Esophagus squamous epithelium (tissue), 4 donors: ENCODE measurements at regions not wholly inside any gene's neighbourhood (a gene's known extent, or its start where the extent isn't known, plus 50 kb on each side); places are given as distances from the start of the nearest gene placed in this dataset.

Source experiments
- CTCF ChIP-seq, 6 experiments: fragments of 450-650 bp in 4 of 6; fragments of 200-600 bp in 2 of 6; sonication (generic) in 2 of 6; IDR thresholded peaks; one replicate each; pipeline ENCODE4 v1.5.1; 2016 to 2019; ENCODE audit warnings: antibody characterized with exemption in 6 of 6, mild to moderate bottlenecking in 4 of 6, moderate library complexity in 4 of 6
- POLR2A ChIP-seq, 4 donors: fragments of 450-650 bp; IDR thresholded peaks; one replicate each; pipeline ENCODE4 v1.6.1; 2017; ENCODE audit warnings: antibody characterized with exemption in 4 of 4, mild to moderate bottlenecking in 4 of 4, moderate library complexity in 3 of 4

DNA sequence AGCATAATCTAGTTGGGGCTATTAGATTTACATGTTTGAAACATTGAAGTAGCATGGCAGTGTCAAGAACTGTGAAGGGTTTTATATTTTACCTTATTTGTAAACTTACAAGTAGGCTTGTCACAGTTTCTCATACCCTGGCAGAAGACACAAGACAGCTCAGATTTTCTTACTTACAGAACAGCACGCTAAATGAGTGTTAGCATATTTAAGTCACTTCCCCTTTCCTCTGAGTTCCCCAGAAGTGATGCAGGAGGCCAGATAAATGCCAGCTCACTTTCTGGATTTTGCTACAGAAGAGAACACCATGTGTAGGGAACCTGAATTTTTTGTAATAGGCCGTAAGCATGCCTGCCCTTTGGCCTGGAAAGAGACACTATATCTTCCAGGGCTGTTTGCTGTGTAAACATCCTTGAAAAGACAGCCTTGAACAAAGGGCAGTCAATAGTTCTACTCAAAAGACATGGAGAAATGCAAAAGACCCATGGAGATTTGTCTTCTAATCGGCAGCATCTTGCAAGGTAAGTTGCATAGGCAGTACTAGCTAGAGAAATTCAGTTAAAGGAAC lies 279.1 kb downstream of the PHF14 start:
- TF ChIP-seq CTCF (IDR thresholded peaks at IDR 0.05): no peak
- TF ChIP-seq POLR2A (IDR thresholded peaks at IDR 0.05): no peak
